NCI-H345 treated with DMSO at 0.1 percent for 48 hours (cell line): ENCODE measurements at regions not wholly inside any gene's neighbourhood (a gene's known extent, or its start where the extent isn't known, plus 50 kb on each side); places are given as distances from the start of the nearest gene placed in this dataset.

Experiments
- DNase-seq: peaks from one replicate; lab custom pipeline; 2025; ENCODE audit not compliant: unreplicated experiment; lab: John Stamatoyannopoulos, UW

GRCh38 chr1:244952940-244953339 lies 88.6 kb upstream of the HNRNPU start:
- DNase-seq = no peak

- DNase-seq = no peak
Observed at GRCh38 chr1:244952280-244952933, 88.1 kb upstream of the HNRNPU start.

GRCh38 chr1:244948416-244948815 lies 84.1 kb upstream of the HNRNPU start:
- DNase-seq = no peak

- DNase-seq = no peak
Observed at GRCh38 chr1:244945109-244945671, 80.8 kb upstream of the HNRNPU start.

GRCh38 chr1:244941121-244941520 lies 76.8 kb upstream of the HNRNPU start:
- no peak for DNase-seq

GRCh38 chr1:244937099-244937498 lies 72.8 kb upstream of the HNRNPU start:
- no peak for DNase-seq

- DNase-seq = no peak
Observed at GRCh38 chr1:244920911-244921761, 56.8 kb upstream of the HNRNPU start.

GRCh38 chr1:244919320-244920282 lies 55.3 kb upstream of the HNRNPU start:
- no peak for DNase-seq

- peak; percentile 13 for DNase-seq
Observed at GRCh38 chr1:244918421-244919319, 54.3 kb upstream of the HNRNPU start.

GRCh38 chr1:244917073-244917670 lies 52.8 kb upstream of the HNRNPU start:
- no peak for DNase-seq

- DNase-seq = no peak
Observed at GRCh38 chr1:244915736-244916135, 51.4 kb upstream of the HNRNPU start.

- no peak for DNase-seq
Observed at GRCh38 chr1:244914761-244915160, 50.4 kb upstream of the HNRNPU start.
